ENCODE measurements at regions not wholly inside any gene's neighbourhood (a gene's known extent, or its start where the extent isn't known, plus 50 kb on each side); places are given as distances from the start of the nearest gene placed in this dataset.

GRCh38 chr4:180966312-180966711, 1276.9 kb upstream of the TENM3 start:
- no peak overlapping the region for H3K9ac ChIP-seq (ENCODE audit: low read depth, low read length)
- no peak overlapping the region for H3K27ac ChIP-seq (ENCODE audit: low read length)
- no peak overlapping the region for H3K4me3 ChIP-seq (ENCODE audit: low read depth in 1 of 2, low read length in 2 of 2)
- no peak overlapping the region for H2AFZ ChIP-seq (ENCODE audit: low read depth, low read length)
- no peak for TF ChIP-seq CTCF (IDR thresholded peaks at IDR 0.05; ENCODE audit: borderline replicate concordance, extremely low read depth, low read length, poor library complexity, severe bottlenecking)
- no peak for TF ChIP-seq EZH2 (IDR thresholded peaks at IDR 0.05; ENCODE audit: borderline replicate concordance, low read depth, low read length, severe bottlenecking)
- H3K4me1 ChIP-seq (ENCODE audit: insufficient read depth, low read length), result no peaks in the 10 kb centered on the region
- H3K9me3 ChIP-seq (ENCODE audit: insufficient read depth, low read length, severe bottlenecking), result no peaks in the 10 kb centered on the region
- no peaks in the 10 kb centered on the region for H3K36me3 ChIP-seq (ENCODE audit: insufficient read depth, low read length)
- H3K4me2 ChIP-seq (ENCODE audit: insufficient read depth, low read length), result no peak overlapping the region
- no peaks in the 10 kb centered on the region for H4K20me1 ChIP-seq (ENCODE audit: insufficient read depth, low read length)
- ATAC-seq (ENCODE audit: insufficient read depth, low read depth) (no peak), DNase-seq (no peak)
- H3K79me2 ChIP-seq (ENCODE audit: insufficient read depth, low read length), result no peaks in the 10 kb centered on the region
- H3K27me3 ChIP-seq (ENCODE audit: insufficient read depth, low read length, poor library complexity), result no peaks in the 10 kb centered on the region

- no peak overlapping the region for H3K27ac ChIP-seq (ENCODE audit: low read length)
- no peaks in the 10 kb centered on the region for H3K79me2 ChIP-seq (ENCODE audit: insufficient read depth, low read length)
- ATAC-seq (ENCODE audit: insufficient read depth, low read depth) (no peak), DNase-seq (no peak)
- no peaks in the 10 kb centered on the region for H4K20me1 ChIP-seq (ENCODE audit: insufficient read depth, low read length)
- H3K36me3 ChIP-seq (ENCODE audit: insufficient read depth, low read length), result no peaks in the 10 kb centered on the region
- H3K4me2 ChIP-seq (ENCODE audit: insufficient read depth, low read length), result no peak overlapping the region
- H2AFZ ChIP-seq (ENCODE audit: low read depth, low read length), result no peak overlapping the region
- no peaks in the 10 kb centered on the region for H3K4me1 ChIP-seq (ENCODE audit: insufficient read depth, low read length)
- H3K27me3 ChIP-seq (ENCODE audit: insufficient read depth, low read length, poor library complexity), result no peaks in the 10 kb centered on the region
- no peak overlapping the region for H3K4me3 ChIP-seq (ENCODE audit: low read depth in 1 of 2, low read length in 2 of 2)
- no peak overlapping the region for H3K9ac ChIP-seq (ENCODE audit: low read depth, low read length)
- no peaks in the 10 kb centered on the region for H3K9me3 ChIP-seq (ENCODE audit: insufficient read depth, low read length, severe bottlenecking)
- no peak for TF ChIP-seq CTCF (IDR thresholded peaks at IDR 0.05; ENCODE audit: borderline replicate concordance, extremely low read depth, low read length, poor library complexity, severe bottlenecking)
- no peak for TF ChIP-seq EZH2 (IDR thresholded peaks at IDR 0.05; ENCODE audit: borderline replicate concordance, low read depth, low read length, severe bottlenecking)
These were observed 1275.3 kb upstream of the TENM3 start for GRCh38 chr4:180967936-180968335.

- Histone ChIP-seq H3K27me3 (ENCODE audit: insufficient read depth, low read length, poor library complexity) (no peaks in the 10 kb centered on the region), H3K27ac (ENCODE audit: low read length) (no peak overlapping the region), H4K20me1 (ENCODE audit: insufficient read depth, low read length) (no peaks in the 10 kb centered on the region), H3K4me2 (ENCODE audit: insufficient read depth, low read length) (no peak overlapping the region), H3K79me2 (ENCODE audit: insufficient read depth, low read length) (no peaks in the 10 kb centered on the region), H3K4me1 (ENCODE audit: insufficient read depth, low read length) (no peaks in the 10 kb centered on the region), H3K9ac (ENCODE audit: low read depth, low read length) (no peak overlapping the region), H3K4me3 (ENCODE audit: low read depth in 1 of 2, low read length in 2 of 2) (no peak overlapping the region), H2AFZ (ENCODE audit: low read depth, low read length) (no peak overlapping the region), H3K36me3 (ENCODE audit: insufficient read depth, low read length) (no peaks in the 10 kb centered on the region), H3K9me3 (ENCODE audit: insufficient read depth, low read length, severe bottlenecking) (no peaks in the 10 kb centered on the region)
- DNase-seq (no peak), ATAC-seq (ENCODE audit: insufficient read depth, low read depth) (no peak)
- no peak for TF ChIP-seq EZH2 (IDR thresholded peaks at IDR 0.05; ENCODE audit: borderline replicate concordance, low read depth, low read length, severe bottlenecking)
- TF ChIP-seq CTCF (IDR thresholded peaks at IDR 0.05; ENCODE audit: borderline replicate concordance, extremely low read depth, low read length, poor library complexity, severe bottlenecking), result no peak
These were observed 1269.3 kb upstream of the TENM3 start for GRCh38 chr4:180973894-180974293.

- Histone ChIP-seq H3K27me3 (ENCODE audit: insufficient read depth, low read length, poor library complexity) (no peaks in the 10 kb centered on the region), H3K36me3 (ENCODE audit: insufficient read depth, low read length) (no peaks in the 10 kb centered on the region), H3K79me2 (ENCODE audit: insufficient read depth, low read length) (no peaks in the 10 kb centered on the region), H3K9ac (ENCODE audit: low read depth, low read length) (no peak overlapping the region), H3K9me3 (ENCODE audit: insufficient read depth, low read length, severe bottlenecking) (no peaks in the 10 kb centered on the region), H3K27ac (ENCODE audit: low read length) (no peak overlapping the region), H3K4me2 (ENCODE audit: insufficient read depth, low read length) (no peak overlapping the region), H2AFZ (ENCODE audit: low read depth, low read length) (no peak overlapping the region), H3K4me1 (ENCODE audit: insufficient read depth, low read length) (no peaks in the 10 kb centered on the region), H4K20me1 (ENCODE audit: insufficient read depth, low read length) (no peaks in the 10 kb centered on the region), H3K4me3 (ENCODE audit: low read depth in 1 of 2, low read length in 2 of 2) (no peak overlapping the region)
- TF ChIP-seq CTCF (IDR thresholded peaks at IDR 0.05; ENCODE audit: borderline replicate concordance, extremely low read depth, low read length, poor library complexity, severe bottlenecking), result no peak
- no peak for TF ChIP-seq EZH2 (IDR thresholded peaks at IDR 0.05; ENCODE audit: borderline replicate concordance, low read depth, low read length, severe bottlenecking)
- DNase-seq (no peak), ATAC-seq (ENCODE audit: insufficient read depth, low read depth) (no peak)
These were observed 1252.3 kb upstream of the TENM3 start for GRCh38 chr4:180990931-180991330.
